SH-SY5Y (cell line): ENCODE measurements at regions not wholly inside any gene's neighbourhood (a gene's known extent, or its start where the extent isn't known, plus 50 kb on each side); places are given as distances from the start of the nearest gene placed in this dataset.

Experiments used
- GATA2 ChIP-seq: IDR thresholded peaks from 2 replicates; pipeline ENCODE4 v1.6.1; 2011; ENCODE audit warnings: mild to moderate bottlenecking, low read depth, low read length
- GATA3 ChIP-seq: IDR thresholded peaks from 2 replicates; pipeline ENCODE4 v1.6.1; 2011; ENCODE audit warnings: low read depth, mild to moderate bottlenecking, low read length, moderate library complexity

GRCh38 chr21:20207335-20207734 lies 790.9 kb upstream of the NCAM2 start:
- TF ChIP-seq GATA2 (no peak), GATA3 (no peak)
